ENCODE measurements at regions not wholly inside any gene's neighbourhood (a gene's known extent, or its start where the extent isn't known, plus 50 kb on each side); places are given as distances from the start of the nearest gene placed in this dataset.

- Mint-ChIP-seq H3K4me1 (ENCODE audit: low read depth, unreplicated experiment) (peaks cover 7% of the 10 kb centered on the region), H3K4me3 (ENCODE audit: unreplicated experiment) (no peak overlapping the region), H3K27ac (ENCODE audit: unreplicated experiment) (no peak overlapping the region), H3K27me3 (ENCODE audit: unreplicated experiment) (peaks cover 5% of the 10 kb centered on the region), H3K36me3 (ENCODE audit: unreplicated experiment) (no peaks in the 10 kb centered on the region), H3K9me3 (ENCODE audit: unreplicated experiment) (peaks cover 4% of the 10 kb centered on the region)
- DNase-seq = no peak
- no peak for TF ChIP-seq CTCF (IDR thresholded peaks at IDR 0.05; ENCODE audit: partially characterized antibody, unreplicated experiment)
Measured at GRCh38 chr2:9752441-9753275, 90.6 kb upstream of the TAF1B start.

GRCh38 chr2:9753276-9753600 lies 90.0 kb upstream of the TAF1B start:
- Mint-ChIP-seq H3K36me3 (ENCODE audit: unreplicated experiment) (no peaks in the 10 kb centered on the region), H3K27ac (ENCODE audit: unreplicated experiment) (peak overlapping the region; percentile 68), H3K9me3 (ENCODE audit: unreplicated experiment) (peaks cover 4% of the 10 kb centered on the region), H3K27me3 (ENCODE audit: unreplicated experiment) (peaks cover 5% of the 10 kb centered on the region), H3K4me3 (ENCODE audit: unreplicated experiment) (no peak overlapping the region), H3K4me1 (ENCODE audit: low read depth, unreplicated experiment) (peaks cover 11% of the 10 kb centered on the region)
- DNase-seq = no peak
- no peak for TF ChIP-seq CTCF (IDR thresholded peaks at IDR 0.05; ENCODE audit: partially characterized antibody, unreplicated experiment)

GRCh38 chr2:9753665-9754531 lies 89.4 kb upstream of the TAF1B start:
- Mint-ChIP-seq H3K4me1 (ENCODE audit: low read depth, unreplicated experiment) (peaks cover 14% of the 10 kb centered on the region), H3K27ac (ENCODE audit: unreplicated experiment) (no peak overlapping the region), H3K9me3 (ENCODE audit: unreplicated experiment) (peaks cover 4% of the 10 kb centered on the region), H3K27me3 (ENCODE audit: unreplicated experiment) (peaks cover 5% of the 10 kb centered on the region), H3K4me3 (ENCODE audit: unreplicated experiment) (no peak overlapping the region), H3K36me3 (ENCODE audit: unreplicated experiment) (no peaks in the 10 kb centered on the region)
- DNase-seq = no peak
- TF ChIP-seq CTCF (IDR thresholded peaks at IDR 0.05; ENCODE audit: partially characterized antibody, unreplicated experiment) = no peak

GRCh38 chr2:9754532-9754887 lies 88.8 kb upstream of the TAF1B start:
- Mint-ChIP-seq H3K4me3 (ENCODE audit: unreplicated experiment) (no peak overlapping the region), H3K4me1 (ENCODE audit: low read depth, unreplicated experiment) (peaks cover 14% of the 10 kb centered on the region), H3K36me3 (ENCODE audit: unreplicated experiment) (no peaks in the 10 kb centered on the region), H3K27ac (ENCODE audit: unreplicated experiment) (no peak overlapping the region), H3K9me3 (ENCODE audit: unreplicated experiment) (peaks cover 4% of the 10 kb centered on the region), H3K27me3 (ENCODE audit: unreplicated experiment) (peaks cover 3% of the 10 kb centered on the region)
- no peak for TF ChIP-seq CTCF (IDR thresholded peaks at IDR 0.05; ENCODE audit: partially characterized antibody, unreplicated experiment)
- DNase-seq = no peak

GRCh38 chr2:9755008-9755407 lies 88.3 kb upstream of the TAF1B start:
- Mint-ChIP-seq H3K4me1 (ENCODE audit: low read depth, unreplicated experiment) (peaks cover 15% of the 10 kb centered on the region), H3K27me3 (ENCODE audit: unreplicated experiment) (peaks cover 3% of the 10 kb centered on the region), H3K9me3 (ENCODE audit: unreplicated experiment) (peaks cover 4% of the 10 kb centered on the region), H3K27ac (ENCODE audit: unreplicated experiment) (no peak overlapping the region), H3K36me3 (ENCODE audit: unreplicated experiment) (no peaks in the 10 kb centered on the region), H3K4me3 (ENCODE audit: unreplicated experiment) (no peak overlapping the region)
- no peak for DNase-seq
- no peak for TF ChIP-seq CTCF (IDR thresholded peaks at IDR 0.05; ENCODE audit: partially characterized antibody, unreplicated experiment)

All from glutamatergic neuron (in vitro differentiated cells).